ENCODE measurements at regions not wholly inside any gene's neighbourhood (a gene's known extent, or its start where the extent isn't known, plus 50 kb on each side); places are given as distances from the start of the nearest gene placed in this dataset.

- TF ChIP-seq FOXM1 (IDR thresholded peaks at IDR 0.05; ENCODE audit: low read depth), result no peak
- no peak for TF ChIP-seq YY1 (IDR thresholded peaks at IDR 0.05; ENCODE audit: low read depth)
- TF ChIP-seq SIN3A (IDR thresholded peaks at IDR 0.05; ENCODE audit: borderline replicate concordance, low read depth, low read length), result no peak
- no peak for TF ChIP-seq CTCF (IDR thresholded peaks at IDR 0.05)
- no peak for TF ChIP-seq SMC3 (IDR thresholded peaks at IDR 0.05; ENCODE audit: low read depth, low read length)
These were observed 514.0 kb downstream of the FUT8 start for GRCh38 chr14:65926504-65926903.

Measured in SK-N-SH (cell line).